ENCODE measurements at regions not wholly inside any gene's neighbourhood (a gene's known extent, or its start where the extent isn't known, plus 50 kb on each side); places are given as distances from the start of the nearest gene placed in this dataset.
"Not testable (repeated sequence)": the region's sequence is repeated elsewhere in the genome, so short reads cannot be mapped to it uniquely, and the experiment has no call there.

DNA sequence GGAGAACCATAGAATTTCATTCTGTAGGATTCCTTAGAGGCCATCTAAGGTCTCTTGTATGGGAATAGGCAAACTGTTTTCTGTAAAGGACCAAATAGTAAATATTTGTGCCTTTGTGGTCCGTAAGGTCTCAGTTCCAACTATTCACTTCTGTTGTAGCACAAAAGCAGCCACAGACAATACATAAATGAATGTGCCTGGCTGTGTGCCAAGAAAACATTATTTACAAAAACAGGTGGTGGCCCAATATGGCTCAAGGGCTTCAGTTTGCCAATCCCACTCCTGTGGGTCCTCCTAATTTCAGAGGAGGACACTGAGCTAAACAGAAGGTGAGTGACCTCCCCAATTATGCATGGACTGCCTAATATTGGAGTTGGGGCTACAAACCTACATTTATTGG, 67.6 kb upstream of the EDEM3 start:
- no peak for DNase-seq
- intact Hi-C loops (cut with DNase I, micrococcal nuclease) = no loop called here
- Histone ChIP-seq H3K36me3 (ENCODE audit: low read depth) (no peaks in the 10 kb centered on the region), H3K9me3 (no peaks in the 10 kb centered on the region), H3K4me1 (ENCODE audit: low read depth) (no peaks in the 10 kb centered on the region), H3K4me3 (no peak overlapping the region)
- no peak for ATAC-seq
- TF ChIP-seq, protein P1, sequence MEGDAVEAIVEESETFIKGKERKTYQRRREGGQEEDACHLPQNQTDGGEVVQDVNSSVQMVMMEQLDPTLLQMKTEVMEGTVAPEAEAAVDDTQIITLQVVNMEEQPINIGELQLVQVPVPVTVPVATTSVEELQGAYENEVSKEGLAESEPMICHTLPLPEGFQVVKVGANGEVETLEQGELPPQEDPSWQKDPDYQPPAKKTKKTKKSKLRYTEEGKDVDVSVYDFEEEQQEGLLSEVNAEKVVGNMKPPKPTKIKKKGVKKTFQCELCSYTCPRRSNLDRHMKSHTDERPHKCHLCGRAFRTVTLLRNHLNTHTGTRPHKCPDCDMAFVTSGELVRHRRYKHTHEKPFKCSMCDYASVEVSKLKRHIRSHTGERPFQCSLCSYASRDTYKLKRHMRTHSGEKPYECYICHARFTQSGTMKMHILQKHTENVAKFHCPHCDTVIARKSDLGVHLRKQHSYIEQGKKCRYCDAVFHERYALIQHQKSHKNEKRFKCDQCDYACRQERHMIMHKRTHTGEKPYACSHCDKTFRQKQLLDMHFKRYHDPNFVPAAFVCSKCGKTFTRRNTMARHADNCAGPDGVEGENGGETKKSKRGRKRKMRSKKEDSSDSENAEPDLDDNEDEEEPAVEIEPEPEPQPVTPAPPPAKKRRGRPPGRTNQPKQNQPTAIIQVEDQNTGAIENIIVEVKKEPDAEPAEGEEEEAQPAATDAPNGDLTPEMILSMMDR (IDR thresholded peaks at IDR 0.05) = no peak

DNA sequence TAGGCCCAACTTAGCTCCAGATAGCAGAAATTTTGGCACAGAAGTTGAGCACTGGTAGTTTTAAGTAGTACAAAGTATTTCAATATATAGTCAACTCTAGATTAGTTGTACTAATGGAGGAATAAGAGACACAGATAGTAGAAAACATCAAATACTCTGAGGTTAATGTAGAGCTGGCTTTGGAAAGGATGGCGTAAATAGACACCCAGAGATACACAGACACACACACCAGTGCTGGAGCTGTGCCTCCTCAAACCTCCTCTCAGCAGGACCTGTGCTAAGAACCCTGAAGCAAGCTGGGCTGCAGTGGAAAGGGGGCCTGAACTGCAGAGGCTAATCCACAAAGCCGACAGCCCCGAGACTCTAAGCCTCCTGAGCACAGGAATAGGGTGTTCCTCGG, 67.0 kb upstream of the EDEM3 start:
- TF ChIP-seq, protein P1 (IDR thresholded peaks at IDR 0.05) = no peak
- no peaks in the 10 kb centered on the region for H3K36me3 ChIP-seq (ENCODE audit: low read depth)
- intact Hi-C loops (cut with DNase I, micrococcal nuclease) = no loop called here
- ATAC-seq (no peak), DNase-seq (no peak)
- H3K4me3 ChIP-seq = no peak overlapping the region
- H3K4me1 ChIP-seq (ENCODE audit: low read depth) = no peaks in the 10 kb centered on the region
- H3K9me3 ChIP-seq = no peaks in the 10 kb centered on the region

DNA sequence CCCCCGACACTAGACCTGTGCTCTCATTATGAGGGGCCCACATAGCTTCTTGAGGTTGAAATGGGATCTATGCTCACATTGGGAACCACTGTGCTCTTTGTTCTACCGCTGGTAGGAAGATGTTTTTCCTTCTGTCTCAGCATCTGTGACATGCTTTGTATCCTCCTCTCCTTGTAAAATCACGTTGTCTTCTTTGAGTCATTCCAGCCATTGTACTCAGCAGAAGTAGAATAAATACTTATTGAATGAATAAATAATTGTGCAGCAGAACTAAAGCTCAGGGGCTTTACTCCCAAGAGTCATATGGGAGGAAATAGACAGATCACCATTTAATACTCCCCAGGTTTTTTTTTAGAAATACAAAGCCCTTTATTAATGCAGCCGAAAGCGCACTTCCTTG, 66.3 kb upstream of the EDEM3 start:
- no peaks in the 10 kb centered on the region for H3K36me3 ChIP-seq (ENCODE audit: low read depth)
- intact Hi-C loops (cut with DNase I, micrococcal nuclease) = no loop called here
- TF ChIP-seq, protein P1 (IDR thresholded peaks at IDR 0.05) = no peak

DNA sequence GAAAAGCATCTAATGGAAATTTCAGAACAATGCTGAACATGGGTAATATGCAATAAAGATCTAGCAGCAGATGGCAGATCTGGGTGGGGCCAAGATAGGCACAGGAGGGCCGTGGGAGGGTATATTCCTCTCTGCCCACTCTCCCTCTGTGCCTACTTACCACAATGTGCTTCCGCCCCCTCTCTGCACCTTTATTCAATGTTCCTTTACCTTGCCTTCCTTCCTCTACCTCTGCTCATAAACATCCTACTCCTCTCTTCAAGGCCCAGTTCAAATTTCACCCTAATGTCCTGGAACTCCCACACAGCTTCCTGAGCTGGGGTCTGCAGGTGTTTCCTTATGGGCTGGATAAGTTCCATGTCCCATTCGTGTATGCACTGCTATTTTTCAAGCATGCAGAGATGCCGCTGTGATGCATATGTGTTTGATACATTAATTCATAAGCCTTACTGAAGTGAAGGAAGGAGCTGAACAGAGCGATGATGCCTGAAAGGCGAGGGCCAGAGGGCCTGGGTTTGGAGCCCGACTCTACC, 65.6 kb upstream of the EDEM3 start:
- H3K9me3 ChIP-seq = no peaks in the 10 kb centered on the region
- TF ChIP-seq, protein P1 (IDR thresholded peaks at IDR 0.05) = no peak
- ATAC-seq (no peak), DNase-seq (no peak)
- no peaks in the 10 kb centered on the region for H3K4me1 ChIP-seq (ENCODE audit: low read depth)
- no peaks in the 10 kb centered on the region for H3K36me3 ChIP-seq (ENCODE audit: low read depth)
- no peak overlapping the region for H3K4me3 ChIP-seq
- intact Hi-C loops (cut with DNase I, micrococcal nuclease) = no loop called here

More for the DNA sequence above, 66.3 kb upstream of the EDEM3 start:
- DNase-seq = no peak
- H3K9me3 ChIP-seq = no peaks in the 10 kb centered on the region
- H3K4me3 ChIP-seq = no peak overlapping the region
- ATAC-seq = no peak
- no peaks in the 10 kb centered on the region for H3K4me1 ChIP-seq (ENCODE audit: low read depth)

DNA sequence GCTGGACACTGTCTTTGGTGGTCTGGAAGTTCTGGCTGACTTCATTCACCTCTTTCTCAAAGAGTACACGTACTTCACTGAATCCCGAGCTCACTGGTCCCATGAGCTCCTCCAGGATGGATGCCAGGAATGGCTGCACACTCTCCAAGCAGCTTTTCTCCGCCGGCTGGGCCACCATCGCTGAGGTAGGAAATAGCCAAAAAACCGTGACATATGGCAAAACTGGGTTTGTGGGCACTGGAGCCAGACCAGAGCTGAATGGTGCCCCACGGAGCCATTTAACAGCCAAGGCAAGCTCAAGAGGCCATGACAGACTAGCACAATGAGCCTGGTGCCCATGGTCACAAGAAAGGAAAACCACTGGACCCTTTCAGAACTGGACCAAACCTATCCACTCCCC, 64.0 kb upstream of the EDEM3 start:
- TF ChIP-seq, protein P1 (IDR thresholded peaks at IDR 0.05) = no peak
- Histone ChIP-seq H3K4me1 (ENCODE audit: low read depth) (no peaks in the 10 kb centered on the region), H3K9me3 (peaks cover 2% of the 10 kb centered on the region), H3K36me3 (ENCODE audit: low read depth) (no peaks in the 10 kb centered on the region), H3K4me3 (no peak overlapping the region)
- intact Hi-C loops (cut with DNase I, micrococcal nuclease) = no loop called here
- ATAC-seq (no peak), DNase-seq (no peak)

DNA sequence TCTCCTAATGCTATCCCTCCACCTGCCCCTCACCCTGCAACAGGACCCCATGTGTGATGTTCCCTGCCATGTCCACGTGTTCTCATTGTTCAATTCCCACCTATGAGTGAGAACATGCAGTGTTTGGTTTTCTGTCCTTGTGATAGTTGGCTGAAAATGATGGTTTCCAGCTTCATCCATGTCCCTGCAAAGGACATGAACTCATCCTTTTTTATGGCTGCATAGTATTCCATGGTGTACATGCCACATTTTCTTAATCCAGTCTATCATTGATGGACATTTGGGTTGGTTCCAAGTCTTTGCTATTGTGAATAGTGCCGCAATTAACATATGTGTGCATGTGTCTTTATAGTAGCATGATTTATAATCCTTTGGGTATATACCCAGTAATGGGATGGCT, 62.3 kb upstream of the EDEM3 start:
- H3K36me3 ChIP-seq (ENCODE audit: low read depth); H3K9me3 ChIP-seq; H3K4me3 ChIP-seq; intact Hi-C loops (cut with DNase I, micrococcal nuclease); H3K4me1 ChIP-seq (ENCODE audit: low read depth); ATAC-seq; DNase-seq: not testable (repeated sequence)
